Heart right ventricle (tissue), 16 donors: ENCODE measurements at regions not wholly inside any gene's neighbourhood (a gene's known extent, or its start where the extent isn't known, plus 50 kb on each side); places are given as distances from the start of the nearest gene placed in this dataset.

ENCODE experiments used
- ATAC-seq, 8 donors: fragments of 200-7000 bp; cut with Tn5 transposase; one replicate each; pipeline ENCODE4 v1.9.1; 2020; ENCODE audit warnings: mild to moderate bottlenecking in 8 of 8, moderate library complexity in 8 of 8, moderate number of reproducible peaks in 1 of 8
- DNase-seq, 2 donors: peaks; one replicate each; pipeline ENCODE4 v3.0.0-alpha.2; 2020
- H3K27ac ChIP-seq, 10 donors: fragments of 200-600 bp; sonication (generic) in 2 of 10; one replicate each; pipeline versions ENCODE4 v1.5.0 to v1.8.0; 2020 to 2022; ENCODE audit warnings: mild to moderate bottlenecking in 3 of 10
- H3K27me3 ChIP-seq, 7 donors: fragments of 200-600 bp; one replicate each; pipeline ENCODE4 v1.8.0; 2021 to 2022; ENCODE audit warnings: mild to moderate bottlenecking in 2 of 7
- H3K36me3 ChIP-seq, 9 donors: fragments of 200-600 bp; sonication (generic) in 1 of 9; one replicate each; pipeline versions ENCODE4 v1.5.0 to v1.8.0; 2020 to 2022; ENCODE audit warnings: mild to moderate bottlenecking in 2 of 9
- H3K4me1 ChIP-seq, 9 donors: fragments of 200-600 bp; sonication (generic) in 1 of 9; one replicate each; pipeline versions ENCODE4 v1.5.0 to v1.8.0; 2020 to 2022; ENCODE audit warnings: mild to moderate bottlenecking in 4 of 9
- H3K4me3 ChIP-seq, 10 donors: fragments of 200-600 bp; sonication (generic) in 2 of 10; one replicate each; pipeline versions ENCODE4 v1.5.0 to v1.8.0; 2020 to 2022; ENCODE audit warnings: mild to moderate bottlenecking in 7 of 10, moderate library complexity in 2 of 10
- H3K9me3 ChIP-seq, 11 donors: fragments of 200-600 bp in 10 of 11; sonication (generic) in 2 of 11; one replicate each; pipeline versions ENCODE4 v1.5.0 to v1.8.0; 2013 to 2022; ENCODE audit warnings: mild to moderate bottlenecking in 2 of 11, control low read depth in 1 of 11, moderate library complexity in 1 of 11
- CTCF ChIP-seq, 9 donors: fragments of 200-600 bp; sonication (generic) in 2 of 9; IDR thresholded peaks; one replicate each; pipeline versions ENCODE4 v1.5.0 to v1.8.0; 2021 to 2022; ENCODE audit warnings: antibody characterized with exemption in 9 of 9, mild to moderate bottlenecking in 5 of 9, moderate library complexity in 1 of 9
- WGBS, 2 donors: extraction: QIAGEN DNeasy Blood & Tissue Kit; methylation state at CpG; one replicate each; pipeline ENCODE4 v1.1.7; 2013; ENCODE audit warnings: inconsistent platforms in 1 of 2; 5-methylcytosine and 5-hydroxymethylcytosine counted together
- intact Hi-C, 10 donors: fragments of 100-400 bp; cut with DNase I; formaldehyde crosslinking; loops; one replicate each; pipeline versions ENCODE4 v1.11.1 to v1.14.2; 2022
- donor health status: Arrhythmogenic right ventricular cardiomyopathy.
- donor health status: ischemic (EF 13 %, LVEDD 7.1; RV severe dilation, severe dysfunction).
- donor health status: healthy with polysubstance abuse.
- donor health status: DM: no; HTN: yes; CAD: no.
- donor health status: DM: no; HTN: no; CAD: no.
- donor health status: ischemic (EF 25% LVEDD 6.9; RV normal size, moderate dysfunction).
- donor health status: ischemic (EF 25% LVEDD 5.7; RV mildly dilated, moderate dysfunction).
- donor health status: healthy.
- donor health status: DM: yes; HTN: yes; CAD: no.
- donor health status: Ischemic cardiomyopathy.
- donor health status: ischemic (EF 35%, LVEDD 5.7; RV mildly dilated, moderate dysfunction).
- donor health status: nonischemic (EF 11% LVEDD 7.7; RV severe dilation, severe dysfunction).
- donor health status: DM: yes; HTN: yes; CAD: no.
- donor health status: PGD.
- donor health status: ischemic (EF 29% LVEDD 5.4; RV normal size, mild dysfunction).
- donor health status: nonischemic (EF 23%, LVEDD 6.1; RV moderate dilation, normal function).

- H3K36me3 ChIP-seq, result no peaks in the 10 kb centered on the region
- H3K9me3 ChIP-seq, result peaks cover 0 to 4% (median 0%) of the 10 kb centered on the region in 11 donors
- no peak for TF ChIP-seq CTCF (IDR thresholded peaks at IDR 0.05)
- H3K27ac ChIP-seq, result no peak overlapping the region
- intact Hi-C loops, result no loop called here
- ATAC-seq (no peak), DNase-seq (no peak)
- H3K4me3 ChIP-seq, result no peak overlapping the region
- no peaks in the 10 kb centered on the region for H3K4me1 ChIP-seq
- H3K27me3 ChIP-seq, result no peaks in the 10 kb centered on the region
- WGBS, 2 donors, result 82 to 84% methylated on average over 12 of the region's 12 CpGs
These were observed 1169.2 kb upstream of the B3GALT2 start for GRCh38 chr1:194355488-194356106.

GRCh38 chr1:194353121-194353520, 1166.7 kb upstream of the B3GALT2 start:
- peaks cover 0 to 7% (median 0%) of the 10 kb centered on the region in 11 donors for H3K9me3 ChIP-seq
- DNase-seq, result no peak
- intact Hi-C loops, result no loop called here
- H3K4me3 ChIP-seq, result no peak overlapping the region
- no peak overlapping the region for H3K27ac ChIP-seq
- no peak for TF ChIP-seq CTCF (IDR thresholded peaks at IDR 0.05)
- H3K27me3 ChIP-seq, result no peaks in the 10 kb centered on the region
- H3K4me1 ChIP-seq, result no peaks in the 10 kb centered on the region
- 70 to 87% methylated on average over 3 of the region's 3 CpGs for WGBS, 2 donors
- H3K36me3 ChIP-seq, result no peaks in the 10 kb centered on the region
- ATAC-seq, result no peak

GRCh38 chr1:194347200-194347599, 1160.8 kb upstream of the B3GALT2 start:
- intact Hi-C loops, result no loop called here
- no peak for TF ChIP-seq CTCF (IDR thresholded peaks at IDR 0.05)
- ATAC-seq (no peak), DNase-seq (no peak)
- H3K27ac ChIP-seq, result no peak overlapping the region
- no peaks in the 10 kb centered on the region for H3K27me3 ChIP-seq
- WGBS, 2 donors, result 53 to 57% methylated on average over 2 of the region's 2 CpGs
- H3K4me1 ChIP-seq, result no peaks in the 10 kb centered on the region
- no peak overlapping the region for H3K4me3 ChIP-seq
- no peaks in the 10 kb centered on the region for H3K36me3 ChIP-seq
- H3K9me3 ChIP-seq, result peaks cover 0 to 2% (median 0%) of the 10 kb centered on the region in 11 donors

- no peak for TF ChIP-seq CTCF (IDR thresholded peaks at IDR 0.05)
- no peak for DNase-seq
- H3K9me3 ChIP-seq, result no peaks in the 10 kb centered on the region
- no peak overlapping the region for H3K27ac ChIP-seq
- intact Hi-C loops, result no loop called here
- H3K27me3 ChIP-seq, result no peaks in the 10 kb centered on the region
- no peak overlapping the region for H3K4me3 ChIP-seq
- no peak for ATAC-seq
- no peaks in the 10 kb centered on the region for H3K4me1 ChIP-seq
- H3K36me3 ChIP-seq, result no peaks in the 10 kb centered on the region
- 72 to 77% methylated on average over 18 of the region's 18 CpGs for WGBS, 2 donors
These were observed 1156.3 kb upstream of the B3GALT2 start for GRCh38 chr1:194342484-194343262.
